IMR-90 (cell line): ENCODE measurements at regions not wholly inside any gene's neighbourhood (a gene's known extent, or its start where the extent isn't known, plus 50 kb on each side); places are given as distances from the start of the nearest gene placed in this dataset.

ENCODE experiments used
- ATAC-seq: fragments of 200-7000 bp; cut with Tn5 transposase; 2 replicates; pipeline ENCODE4 v1.9.1; 2020; ENCODE audit warnings: low read depth, mild to moderate bottlenecking, moderate library complexity
- BruUV-seq: library from RNA; stranded (reverse); fragments of 400-500 nt; replicated peaks from 2 replicates; lab custom pipeline; 2021; lab: Mats Ljungman, UMichigan
- CTCF ChIA-PET: fragments of 300-600 bp; formaldehyde crosslinking; extraction: SDS; loops from one replicate; lab custom pipeline; 2021; ENCODE audit warnings: antibody characterized with exemption; lab: Yijun Ruan, JAX
- POLR2A ChIA-PET: fragments of 300-600 bp; sonication (Branson Sonifier 250); formaldehyde crosslinking; loops from one replicate; lab custom pipeline; 2022; ENCODE audit warnings: antibody characterized with exemption; ENCODE audit not compliant: unreplicated experiment; lab: Charles Lee
- DNase-seq: peaks from one replicate; pipeline ENCODE4 v3.0.0; 2013
- H2AFZ ChIP-seq: replicated peaks from 2 replicates; pipeline ENCODE3; 2013; ENCODE audit warnings: low read length, mild to moderate bottlenecking; ENCODE audit not compliant: poor library complexity
- H2AK5ac ChIP-seq: 2 replicates; pipeline ENCODE4 v1.6.1; 2013; ENCODE audit warnings: low read depth, low read length, inconsistent platforms
- H2AK9ac ChIP-seq: replicated peaks from 2 replicates; pipeline ENCODE3; 2013; ENCODE audit warnings: mild to moderate bottlenecking, low read depth, low read length, moderate library complexity; ENCODE audit not compliant: poor library complexity
- H2BK120ac ChIP-seq: 2 replicates; pipeline ENCODE4 v1.6.1; 2013; ENCODE audit warnings: low read depth, low read length, inconsistent platforms
- H2BK15ac ChIP-seq: 3 replicates; pipeline ENCODE4 v1.6.1; 2013; ENCODE audit warnings: low read depth, low read length, inconsistent platforms
- H2BK20ac ChIP-seq: 2 replicates; pipeline ENCODE4 v1.6.1; 2013; ENCODE audit warnings: low read depth, mild to moderate bottlenecking, inconsistent platforms, low read length, moderate library complexity
- H2BK5ac ChIP-seq: 2 replicates; pipeline ENCODE4 v1.6.1; 2013; ENCODE audit warnings: mild to moderate bottlenecking, low read depth, low read length, inconsistent platforms; ENCODE audit not compliant: poor library complexity, severe bottlenecking
- H3K14ac ChIP-seq: replicated peaks from 2 replicates; pipeline ENCODE4 v1.6.1; 2013; ENCODE audit warnings: low read depth, low read length, inconsistent platforms
- H3K18ac ChIP-seq: 2 replicates; pipeline ENCODE4 v1.6.1; 2013; ENCODE audit warnings: low read depth, low read length, control low read depth
- H3K23ac ChIP-seq: 2 replicates; pipeline ENCODE4 v1.6.1; 2013; ENCODE audit warnings: low read depth, low read length, inconsistent platforms
- H3K27ac ChIP-seq: 2 replicates; pipeline ENCODE4 v1.5.1; 2013; ENCODE audit warnings: mild to moderate bottlenecking, control low read depth, low read length; ENCODE audit not compliant: insufficient read depth
- H3K27me3 ChIP-seq: 2 replicates; pipeline ENCODE4 v1.6.1; 2013; ENCODE audit warnings: low read length; ENCODE audit not compliant: control insufficient read depth, insufficient read depth
- H3K36me3 ChIP-seq: 2 replicates; pipeline ENCODE4 v1.6.1; 2013; ENCODE audit warnings: low read length, mixed read lengths; ENCODE audit not compliant: control insufficient read depth, insufficient read depth
- H3K4ac ChIP-seq: 2 replicates; pipeline ENCODE4 v1.6.1; 2013; ENCODE audit warnings: low read depth, low read length, inconsistent platforms
- H3K4me1 ChIP-seq: 2 replicates; pipeline ENCODE4 v1.6.1; 2013; ENCODE audit warnings: low read length, mixed read lengths; ENCODE audit not compliant: control insufficient read depth, insufficient read depth
- H3K4me2 ChIP-seq: 2 replicates; pipeline ENCODE4 v1.6.1; 2013; ENCODE audit warnings: low read depth, mild to moderate bottlenecking, control low read depth, low read length, moderate library complexity
- H3K4me3 ChIP-seq: 2 replicates; pipeline ENCODE4 v1.5.1; 2013; ENCODE audit warnings: low read depth, mild to moderate bottlenecking, control low read depth, low read length, moderate library complexity; ENCODE audit not compliant: insufficient read depth
- H3K56ac ChIP-seq: 2 replicates; pipeline ENCODE4 v1.6.1; 2013; ENCODE audit warnings: low read length, inconsistent platforms; ENCODE audit not compliant: insufficient read depth; ENCODE audit errors: extremely low read depth
- H3K79me1 ChIP-seq, 2 experiments: 2 replicates each; pipeline ENCODE4 v1.6.1; 2013; ENCODE audit warnings: low read length in 2 of 2, inconsistent platforms in 1 of 2, low read depth in 1 of 2
- H3K9ac ChIP-seq: 2 replicates; pipeline ENCODE4 v1.6.1; 2013; ENCODE audit warnings: low read depth, low read length, control low read depth
- H3K9me1 ChIP-seq: 2 replicates; pipeline ENCODE4 v1.6.1; 2013; ENCODE audit warnings: low read length, inconsistent platforms; ENCODE audit not compliant: insufficient read depth
- H3K9me3 ChIP-seq: 2 replicates; pipeline ENCODE4 v1.6.1; 2013; ENCODE audit warnings: low read length; ENCODE audit not compliant: control insufficient read depth, insufficient read depth
- H4K20me1 ChIP-seq: 2 replicates; pipeline ENCODE4 v1.6.1; 2013; ENCODE audit warnings: low read length, inconsistent platforms; ENCODE audit not compliant: insufficient read depth
- H4K5ac ChIP-seq: 2 replicates; pipeline ENCODE4 v1.6.1; 2013; ENCODE audit warnings: mild to moderate bottlenecking, low read depth, low read length, control low read depth
- H4K8ac ChIP-seq, 2 experiments: 2 replicates each; pipeline ENCODE4 v1.6.1; 2013; ENCODE audit warnings: low read depth in 2 of 2, low read length in 2 of 2, control low read depth in 1 of 2, inconsistent platforms in 1 of 2
- H4K91ac ChIP-seq: 2 replicates; pipeline ENCODE4 v1.6.1; 2013; ENCODE audit warnings: low read depth, low read length, inconsistent platforms; ENCODE audit not compliant: insufficient read depth
- BHLHE40 ChIP-seq: fragments of 150-350 bp; IDR thresholded peaks from 2 replicates; pipeline ENCODE4 v1.6.1; 2016; ENCODE audit warnings: mild to moderate bottlenecking, low read depth, low read length
- CEBPB ChIP-seq: IDR thresholded peaks from 2 replicates; pipeline ENCODE4 v1.6.1; 2012; ENCODE audit warnings: low read depth, low read length, improper control_type of control experiment
- CHD1 ChIP-seq: IDR thresholded peaks from 2 replicates; pipeline ENCODE4 v1.6.1; 2012; ENCODE audit warnings: low read depth, low read length, improper control_type of control experiment
- CTCF ChIP-seq: conservative IDR thresholded peaks from 2 replicates; pipeline ENCODE4 v1.5.1; 2012; ENCODE audit warnings: mild to moderate bottlenecking, low read depth, low read length, improper control_type of control experiment
- ELK1 ChIP-seq: fragments of 150-350 bp; IDR thresholded peaks from 2 replicates; pipeline ENCODE4 v1.6.1; 2016; ENCODE audit warnings: low read depth, mild to moderate bottlenecking, low read length, moderate library complexity, borderline replicate concordance
- FOS ChIP-seq: fragments of 150-350 bp; IDR thresholded peaks from 2 replicates; pipeline ENCODE4 v1.6.1; 2016; ENCODE audit warnings: low read depth, low read length
- MAFK ChIP-seq: IDR thresholded peaks from 2 replicates; pipeline ENCODE4 v1.6.1; 2012; ENCODE audit warnings: low read depth, low read length, improper control_type of control experiment
- MAZ ChIP-seq: IDR thresholded peaks from 2 replicates; pipeline ENCODE4 v1.6.1; 2012; ENCODE audit warnings: low read depth, mild to moderate bottlenecking, low read length, improper control_type of control experiment, moderate library complexity, borderline replicate concordance
- MXI1 ChIP-seq: IDR thresholded peaks from 2 replicates; pipeline ENCODE4 v1.6.1; 2012; ENCODE audit warnings: low read depth, mild to moderate bottlenecking, low read length, moderate library complexity, borderline replicate concordance
- NFE2L2 ChIP-seq: fragments of 150-350 bp; IDR thresholded peaks from 2 replicates; pipeline ENCODE4 v1.6.1; 2016; ENCODE audit warnings: low read depth, mild to moderate bottlenecking, low read length
- POLR2A ChIP-seq: IDR thresholded peaks from 2 replicates; pipeline ENCODE4 v1.6.1; 2012; ENCODE audit warnings: mild to moderate bottlenecking, low read depth, low read length
- RAD21 ChIP-seq: IDR thresholded peaks from 2 replicates; pipeline ENCODE4 v1.6.1; 2012; ENCODE audit warnings: low read length, improper control_type of control experiment
- RCOR1 ChIP-seq: IDR thresholded peaks from 2 replicates; pipeline ENCODE4 v1.6.1; 2012; ENCODE audit warnings: mild to moderate bottlenecking, low read length, improper control_type of control experiment; ENCODE audit not compliant: insufficient replicate concordance
- RFX5 ChIP-seq: IDR thresholded peaks from 2 replicates; pipeline ENCODE4 v1.8.0; 2012; ENCODE audit warnings: low read depth, mild to moderate bottlenecking, low read length, moderate library complexity
- SMC3 ChIP-seq: fragments of 150-350 bp; IDR thresholded peaks from 2 replicates; pipeline ENCODE4 v1.6.1; 2016; ENCODE audit warnings: low read depth, mild to moderate bottlenecking, antibody characterized with exemption, low read length, moderate library complexity
- USF2 ChIP-seq: fragments of 150-350 bp; IDR thresholded peaks from 2 replicates; pipeline ENCODE4 v1.6.1; 2017; ENCODE audit warnings: mild to moderate bottlenecking, antibody characterized with exemption, low read length, low read depth
- WGBS, 2 experiments: methylation state at CpG; one replicate each; pipeline versions ENCODE4 v1.1.5 to v1.1.7; 2013; ENCODE audit warnings: missing lambda C conversion rate in 2 of 2; ENCODE audit not compliant: insufficient read length in 1 of 2; ENCODE audit errors: extremely low coverage in 2 of 2; 5-methylcytosine and 5-hydroxymethylcytosine counted together
- dilution Hi-C: fragments of 300-500 bp; cut with HindIII; formaldehyde crosslinking; loops from one replicate; pipeline ENCODE4 v1.14.3; 2018; ENCODE audit warnings: low sequenced_read_pairs; ENCODE audit not compliant: unreplicated experiment
- in situ Hi-C: fragments of 300-500 bp; cut with MboI; formaldehyde crosslinking; loops from 3 replicates; pipeline ENCODE4 v1.14.3; 2019; ENCODE audit warnings: low sequenced_read_pairs, inconsistent platforms, mixed read lengths
- intact Hi-C: fragments of 100-400 bp; cut with micrococcal nuclease; formaldehyde crosslinking; loops from 2 replicates; pipeline ENCODE4 v1.10.0; 2022

- Histone ChIP-seq H2BK5ac (no peak overlapping the region), H3K4me2 (no peak overlapping the region), H3K23ac (no peak overlapping the region), H3K18ac (no peak overlapping the region), H4K91ac (no peak overlapping the region), H2BK120ac (no peak overlapping the region), H3K4ac (no peak overlapping the region), H3K27ac (no peak overlapping the region), H3K9ac (no peak overlapping the region), H3K9me1 (no peaks in the 10 kb centered on the region), H3K79me1 (no peaks in the 10 kb centered on the region), H4K5ac (no peak overlapping the region), H3K36me3 (no peaks in the 10 kb centered on the region), H2BK15ac (no peak overlapping the region), H3K14ac (no peak overlapping the region), H2AK9ac (no peak overlapping the region), H3K9me3 (no peaks in the 10 kb centered on the region), H2BK20ac (no peak overlapping the region), H2AFZ (no peak overlapping the region), H2AK5ac (no peak overlapping the region), H3K56ac (no peak overlapping the region), H3K4me1 (no peaks in the 10 kb centered on the region), H4K8ac (no peak overlapping the region), H3K4me3 (no peak overlapping the region), H3K27me3 (no peaks in the 10 kb centered on the region), H4K20me1 (no peaks in the 10 kb centered on the region)
- POLR2A ChIA-PET, result no interaction called here
- BruUV-seq, result no TSS peak
- in situ Hi-C loops, result no loop called here
- intact Hi-C loops, result no loop called here
- dilution Hi-C loops, result no loop called here
- WGBS, 2 experiments, result no CpG with 5 or more reads among the region's 3 CpGs
- CTCF ChIA-PET, result no interaction called here
- no peak for DNase-seq
- no peak for ATAC-seq
- TF ChIP-seq RAD21, result no peak
- no peak for TF ChIP-seq RFX5
- no peak for TF ChIP-seq MXI1
- no peak for TF ChIP-seq POLR2A
- no peak for TF ChIP-seq ELK1
- no peak for TF ChIP-seq MAFK
- no peak for TF ChIP-seq CTCF
- TF ChIP-seq USF2, result no peak
- TF ChIP-seq CHD1, result no peak
- TF ChIP-seq BHLHE40, result no peak
- no peak for TF ChIP-seq FOS
- no peak for TF ChIP-seq NFE2L2
- TF ChIP-seq RCOR1, result no peak
- TF ChIP-seq MAZ, result no peak
- no peak for TF ChIP-seq SMC3
- no peak for TF ChIP-seq CEBPB
Observed at GRCh38 chr13:87198371-87198770, 472.8 kb upstream of the SLITRK5 start.
